Central memory CD4-positive, alpha-beta T cell (primary cell): ENCODE measurements at regions not wholly inside any gene's neighbourhood (a gene's known extent, or its start where the extent isn't known, plus 50 kb on each side); places are given as distances from the start of the nearest gene placed in this dataset.

Experiments used
- DNase-seq: peaks from one replicate; pipeline ENCODE4 v3.0.0; 2022

GRCh38 chr3:71850654-71851053 is 65.7 kb upstream of the PROK2 start:
- no peak for DNase-seq

GRCh38 chr3:71849681-71850080 is 64.7 kb upstream of the PROK2 start:
- no peak for DNase-seq

GRCh38 chr3:71847794-71848193 is 62.8 kb upstream of the PROK2 start:
- DNase-seq: no peak

- DNase-seq: no peak
Observed at GRCh38 chr3:71846185-71846584, 61.2 kb upstream of the PROK2 start.

- DNase-seq: no peak
Observed at GRCh38 chr3:71843071-71843470, 58.1 kb upstream of the PROK2 start.

GRCh38 chr3:71838406-71838805 is 53.5 kb upstream of the PROK2 start:
- DNase-seq: no peak
